Right lobe of liver (tissue), 4 donors: ENCODE measurements at regions not wholly inside any gene's neighbourhood (a gene's known extent, or its start where the extent isn't known, plus 50 kb on each side); places are given as distances from the start of the nearest gene placed in this dataset.

Experiments used
- CTCF ChIP-seq, 4 donors: fragments of 200-600 bp in 3 of 4; fragments of 450-650 bp in 1 of 4; IDR thresholded peaks; one replicate each; pipeline versions ENCODE4 v1.5.1 to v1.8.0; 2016 to 2022; ENCODE audit warnings: antibody characterized with exemption in 4 of 4, mild to moderate bottlenecking in 2 of 4
- POLR2A ChIP-seq: fragments of 450-650 bp; IDR thresholded peaks from one replicate; pipeline ENCODE4 v1.6.1; 2017; ENCODE audit warnings: antibody characterized with exemption, mild to moderate bottlenecking
- donor health status: DM: no; HTN: no; CAD: no.
- donor health status: DM: no; HTN: no; CAD: no.
- donor health status: DM: no; HTN: yes; CAD: no.

- TF ChIP-seq CTCF (IDR thresholded peaks at IDR 0.05) (no peak), POLR2A (no peak)
These were observed 151.8 kb upstream of the MEOX2 start for GRCh38 chr7:15838265-15838664.
